ENCODE measurements at regions not wholly inside any gene's neighbourhood (a gene's known extent, or its start where the extent isn't known, plus 50 kb on each side); places are given as distances from the start of the nearest gene placed in this dataset.

DNA sequence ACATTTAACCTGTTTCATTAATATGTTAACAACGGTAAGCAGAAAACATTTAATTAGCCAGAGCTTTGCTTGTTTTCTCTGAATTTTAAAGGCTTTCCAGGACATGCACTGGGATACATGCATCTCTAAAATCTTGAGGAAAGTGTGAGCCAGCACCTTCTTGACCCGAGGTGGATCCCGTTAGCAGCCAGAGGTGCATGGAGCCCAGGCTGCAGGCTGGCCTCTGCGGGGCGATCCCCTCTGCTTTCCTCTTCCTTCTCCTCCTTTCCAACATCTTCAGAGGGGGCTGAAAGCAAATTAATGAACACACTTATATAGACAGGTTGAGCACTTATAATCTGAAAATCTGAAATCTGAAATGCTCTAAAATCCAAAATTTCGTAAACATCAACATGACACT, 128.7 kb upstream of the CST7 start:
- H3K9me3 ChIP-seq = no peaks in the 10 kb centered on the region
- DNase-seq = no peak

DNA sequence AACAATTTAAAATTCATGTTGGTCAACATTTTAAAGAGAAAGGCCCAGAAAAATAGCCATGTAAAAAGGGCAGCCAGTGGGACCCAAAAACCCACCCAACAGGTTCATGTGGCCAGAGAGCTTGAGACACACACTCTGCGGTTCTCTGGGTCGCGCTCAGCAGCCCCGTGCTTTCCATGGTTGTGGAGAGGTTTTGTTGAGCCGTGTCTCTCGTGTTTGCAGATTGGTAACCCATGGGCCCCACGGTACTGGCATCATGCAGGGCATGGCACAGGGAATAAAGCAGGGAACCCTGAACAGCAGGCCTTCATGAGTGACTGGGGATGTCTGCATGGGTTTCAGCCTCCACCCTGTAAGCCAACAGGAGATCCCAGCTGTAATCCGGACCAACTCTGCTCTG, 127.7 kb upstream of the CST7 start:
- H3K4me1 ChIP-seq = peaks cover 0 to 26% (median 0%) of the 10 kb centered on the region in 6 donors
- intact Hi-C loops (cut with DNase I; ENCODE audit: low total_unique reads) = no loop called here
- no peaks in the 10 kb centered on the region for H3K27me3 ChIP-seq (replicated peaks in 1 of 7)
- peak; percentile 61 for DNase-seq
- TF ChIP-seq, protein P1, sequence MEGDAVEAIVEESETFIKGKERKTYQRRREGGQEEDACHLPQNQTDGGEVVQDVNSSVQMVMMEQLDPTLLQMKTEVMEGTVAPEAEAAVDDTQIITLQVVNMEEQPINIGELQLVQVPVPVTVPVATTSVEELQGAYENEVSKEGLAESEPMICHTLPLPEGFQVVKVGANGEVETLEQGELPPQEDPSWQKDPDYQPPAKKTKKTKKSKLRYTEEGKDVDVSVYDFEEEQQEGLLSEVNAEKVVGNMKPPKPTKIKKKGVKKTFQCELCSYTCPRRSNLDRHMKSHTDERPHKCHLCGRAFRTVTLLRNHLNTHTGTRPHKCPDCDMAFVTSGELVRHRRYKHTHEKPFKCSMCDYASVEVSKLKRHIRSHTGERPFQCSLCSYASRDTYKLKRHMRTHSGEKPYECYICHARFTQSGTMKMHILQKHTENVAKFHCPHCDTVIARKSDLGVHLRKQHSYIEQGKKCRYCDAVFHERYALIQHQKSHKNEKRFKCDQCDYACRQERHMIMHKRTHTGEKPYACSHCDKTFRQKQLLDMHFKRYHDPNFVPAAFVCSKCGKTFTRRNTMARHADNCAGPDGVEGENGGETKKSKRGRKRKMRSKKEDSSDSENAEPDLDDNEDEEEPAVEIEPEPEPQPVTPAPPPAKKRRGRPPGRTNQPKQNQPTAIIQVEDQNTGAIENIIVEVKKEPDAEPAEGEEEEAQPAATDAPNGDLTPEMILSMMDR (IDR thresholded peaks at IDR 0.05 in 8 of 11, conservative IDR thresholded peaks at IDR 0.05 in 3 of 11) = no peak
- TF ChIP-seq POLR2AphosphoS5 (IDR thresholded peaks at IDR 0.05) (no peak), POLR2A (IDR thresholded peaks at IDR 0.05) (no peak)
- no peaks in the 10 kb centered on the region for H3K36me3 ChIP-seq
- H3K9me3 ChIP-seq = no peaks in the 10 kb centered on the region
- WGBS, 5 donors = 90 to 96% (median 94%) methylated on average over 8 of the region's 8 CpGs
- no peak overlapping the region for H3K4me3 ChIP-seq
- H3K27ac ChIP-seq = no peak overlapping the region

More for the DNA sequence above, 128.7 kb upstream of the CST7 start:
- TF ChIP-seq POLR2AphosphoS5 (IDR thresholded peaks at IDR 0.05) = no peak
- TF ChIP-seq, protein P1 (IDR thresholded peaks at IDR 0.05 in 8 of 11, conservative IDR thresholded peaks at IDR 0.05 in 3 of 11) = no peak
- no peak for TF ChIP-seq POLR2A (IDR thresholded peaks at IDR 0.05)
- no peaks in the 10 kb centered on the region for H3K36me3 ChIP-seq
- no peaks in the 10 kb centered on the region for H3K27me3 ChIP-seq (replicated peaks in 1 of 7)
- no peak overlapping the region for H3K27ac ChIP-seq
- WGBS, 5 donors = 83 to 97% (median 91%) methylated on average over 6 of the region's 6 CpGs
- intact Hi-C loops (cut with DNase I; ENCODE audit: low total_unique reads) = no loop called here
- no peak overlapping the region for H3K4me3 ChIP-seq
- peaks cover 0 to 26% (median 0%) of the 10 kb centered on the region in 6 donors for H3K4me1 ChIP-seq

DNA sequence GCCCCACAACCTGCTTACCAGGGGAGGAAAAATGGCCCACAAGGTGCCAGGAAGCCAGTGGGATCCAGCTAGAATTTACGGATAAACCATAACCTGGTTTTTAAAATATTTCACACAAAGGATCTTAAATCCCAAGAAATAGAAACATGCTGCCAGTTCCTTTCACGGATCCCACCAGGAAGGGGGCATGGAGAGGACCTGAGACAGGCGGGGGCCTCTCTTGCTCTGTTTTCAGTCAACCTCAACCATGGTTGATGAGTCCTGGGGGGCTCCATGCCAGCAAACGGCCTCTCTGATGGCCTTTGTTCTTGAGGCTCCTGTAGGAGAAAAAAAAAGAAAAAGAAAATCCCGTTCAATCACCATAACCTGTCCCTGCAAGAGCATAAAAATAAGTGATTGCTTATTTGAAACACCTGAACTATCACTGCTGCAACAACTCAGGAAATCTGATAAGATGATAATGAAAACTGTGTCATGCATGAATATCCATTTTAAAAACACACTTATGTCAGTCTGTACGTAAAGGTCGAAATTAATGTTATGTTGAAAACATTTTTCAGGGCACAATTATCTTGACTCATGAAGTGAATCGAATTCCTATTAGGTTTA, 125.8 kb upstream of the CST7 start:
- intact Hi-C loops (cut with DNase I; ENCODE audit: low total_unique reads) = no loop called here
- TF ChIP-seq POLR2A (IDR thresholded peaks at IDR 0.05) (no peak), POLR2AphosphoS5 (IDR thresholded peaks at IDR 0.05) (no peak)
- TF ChIP-seq, protein P1 (IDR thresholded peaks at IDR 0.05 in 8 of 11, conservative IDR thresholded peaks at IDR 0.05 in 3 of 11) = no peak
- Histone ChIP-seq H3K9me3 (no peaks in the 10 kb centered on the region), H3K27me3 (replicated peaks in 1 of 7) (no peaks in the 10 kb centered on the region), H3K36me3 (no peaks in the 10 kb centered on the region), H3K27ac (no peak overlapping the region), H3K4me3 (no peak overlapping the region), H3K4me1 (peaks cover 0 to 8% (median 0%) of the 10 kb centered on the region in 6 donors)
- 83 to 89% (median 89%) methylated on average over 8 of the region's 8 CpGs for WGBS, 5 donors
- peak; percentile 35 for DNase-seq

DNA sequence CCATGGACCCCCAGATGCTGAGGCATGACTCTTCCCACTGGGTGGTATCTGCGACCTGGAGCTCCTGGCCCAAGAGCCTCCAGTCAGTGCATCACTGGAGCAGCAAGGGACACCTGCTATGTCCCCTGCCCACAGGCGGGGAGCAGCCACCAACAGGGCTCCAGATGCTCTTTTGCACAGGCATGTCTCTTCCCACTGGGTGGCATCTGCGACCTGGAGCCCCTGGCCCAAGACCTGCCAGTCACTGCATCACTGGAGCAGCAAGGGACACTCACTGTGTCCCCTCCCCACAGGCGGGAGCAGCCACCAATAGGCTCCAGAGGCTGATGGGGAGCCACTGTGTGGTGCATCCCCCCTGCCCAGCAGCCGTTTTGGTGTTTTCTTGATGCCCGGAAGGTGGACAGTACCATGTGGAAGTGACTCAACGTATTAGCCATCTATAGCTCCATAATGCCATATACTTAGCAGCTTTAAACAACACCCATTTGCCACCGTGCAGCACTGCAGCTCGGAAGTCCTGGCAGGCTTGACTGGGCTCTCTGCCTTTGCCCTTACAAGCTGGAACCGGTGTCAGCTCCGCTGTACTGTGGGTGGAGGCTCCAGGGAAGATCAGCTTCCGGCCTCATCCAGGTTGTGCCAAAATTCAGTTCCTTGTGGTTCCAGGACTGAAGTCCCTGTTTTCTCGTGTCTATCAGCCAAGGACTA, 124.9 kb upstream of the CST7 start:
- peak; percentile 46 for DNase-seq
- 80 to 89% (median 87%) methylated on average over 11 to 13 of the region's 13 CpGs for WGBS, 5 donors
- no peaks in the 10 kb centered on the region for H3K9me3 ChIP-seq
- TF ChIP-seq, protein P1 (IDR thresholded peaks at IDR 0.05 in 8 of 11, conservative IDR thresholded peaks at IDR 0.05 in 3 of 11) = no peak
- no peak for TF ChIP-seq POLR2A (IDR thresholded peaks at IDR 0.05)
- no peak for TF ChIP-seq POLR2AphosphoS5 (IDR thresholded peaks at IDR 0.05)
- no peak overlapping the region for H3K4me3 ChIP-seq
- H3K36me3 ChIP-seq = no peaks in the 10 kb centered on the region
- peaks cover 0 to 1% (median 0%) of the 10 kb centered on the region in 6 donors for H3K4me1 ChIP-seq
- no peak overlapping the region for H3K27ac ChIP-seq
- intact Hi-C loops (cut with DNase I; ENCODE audit: low total_unique reads) = no loop called here
- H3K27me3 ChIP-seq (replicated peaks in 1 of 7) = no peaks in the 10 kb centered on the region
